Neural cell (in vitro differentiated cells): ENCODE measurements at regions not wholly inside any gene's neighbourhood (a gene's known extent, or its start where the extent isn't known, plus 50 kb on each side); places are given as distances from the start of the nearest gene placed in this dataset.

ENCODE experiments used
- CTCF ChIP-seq: fragments of 450-650 bp; IDR thresholded peaks from 2 replicates; pipeline ENCODE4 v1.5.1; 2014; ENCODE audit warnings: antibody characterized with exemption, mild to moderate bottlenecking, moderate library complexity; ENCODE audit not compliant: poor library complexity, severe bottlenecking
- EZH2 ChIP-seq: fragments of 200-600, 300-800 bp; shearing (Covaris generic), sonication (generic); IDR thresholded peaks from 2 replicates; pipeline ENCODE4 v1.6.1; 2014; ENCODE audit warnings: antibody characterized with exemption, low read length, borderline replicate concordance, mild to moderate bottlenecking; ENCODE audit not compliant: insufficient read depth, poor library complexity, severe bottlenecking
- RAD21 ChIP-seq: fragments of 450-650 bp; conservative IDR thresholded peaks from 2 replicates; pipeline ENCODE4 v1.6.1; 2014; ENCODE audit warnings: antibody characterized with exemption, mild to moderate bottlenecking, moderate library complexity

DNA sequence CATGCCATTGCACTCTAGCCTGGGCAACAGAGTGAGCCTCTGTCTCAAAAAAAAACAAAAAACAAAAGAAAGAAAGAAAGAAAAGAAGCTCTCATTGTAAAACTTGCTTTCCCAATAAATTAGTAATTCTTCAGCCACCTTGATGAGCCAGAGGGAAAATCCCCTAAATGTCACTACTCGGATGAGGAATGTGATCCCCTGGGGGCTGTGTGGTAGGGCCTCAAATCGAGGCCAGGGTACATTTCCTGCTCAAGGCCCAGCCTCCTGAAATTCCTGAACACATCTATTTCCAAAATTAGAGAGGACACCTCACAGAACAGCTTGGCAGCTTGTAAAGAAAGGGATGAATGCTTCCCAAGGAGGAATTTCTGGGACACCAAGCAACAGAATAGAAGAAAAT, 147.1 kb upstream of the SESN3 start:
- TF ChIP-seq CTCF (no peak), RAD21 (no peak), EZH2 (no peak)
